ENCODE measurements at regions not wholly inside any gene's neighbourhood (a gene's known extent, or its start where the extent isn't known, plus 50 kb on each side); places are given as distances from the start of the nearest gene placed in this dataset.

- DNase-seq (ENCODE audit: extremely low spot score): peak; percentile 57
- Histone ChIP-seq H3K4me1 (peaks cover 6 to 80% (median 58%) of the 10 kb centered on the region in 4 donors), H3K36me3 (no peaks in the 10 kb centered on the region), H3K27me3 (no peaks in the 10 kb centered on the region), H3K27ac (replicated peaks in 1 of 4) (no peak overlapping the region), H3K4me3 (no peak overlapping the region), H3K9me3 (no peaks in the 10 kb centered on the region)
- 85% methylated on average over 2 of the region's 2 CpGs for WGBS
- no peak for TF ChIP-seq POLR2A (IDR thresholded peaks at IDR 0.05; ENCODE audit: low read depth)
- no peak for TF ChIP-seq CTCF (IDR thresholded peaks at IDR 0.05)
- TF ChIP-seq EP300 (IDR thresholded peaks at IDR 0.05): no peak
- TF ChIP-seq POLR2AphosphoS5 (IDR thresholded peaks at IDR 0.05): no peak
- intact Hi-C loops (cut with DNase I): loop anchor here (5.0 kb wide), 1 partner anchor 107 kb away; no protein-coding TSS in a partner anchor
Measured at GRCh38 chr5:115430374-115430773, 114.2 kb downstream of the FEM1C start.

DNA sequence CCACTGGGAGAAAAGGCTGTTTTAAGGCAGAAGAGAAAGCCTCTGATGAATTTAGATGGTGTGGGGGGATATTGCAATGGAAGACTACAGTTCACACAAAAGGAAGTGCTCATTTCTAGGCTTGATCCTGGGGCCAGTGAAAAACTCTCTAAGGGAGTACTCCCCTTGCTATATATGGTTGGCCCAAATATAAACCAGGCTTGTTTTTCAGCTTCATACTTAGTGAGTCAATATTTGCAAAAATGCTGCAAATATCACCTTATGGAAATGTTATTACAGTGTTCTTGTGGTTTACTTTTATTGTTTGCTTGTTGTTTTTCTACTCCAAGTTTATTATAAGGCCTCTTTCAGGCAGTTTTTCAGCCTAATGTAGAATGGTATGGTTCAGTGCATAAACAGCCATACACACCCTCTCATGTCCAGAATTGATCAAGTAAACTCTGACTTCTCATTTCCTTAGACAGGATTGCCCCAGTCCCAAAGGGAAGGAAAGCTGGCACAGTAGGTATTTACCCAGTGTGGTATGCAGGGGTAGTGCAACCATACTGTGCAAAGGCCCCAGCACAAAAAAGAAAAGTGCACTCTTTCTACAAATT lies 115.1 kb downstream of the FEM1C start:
- no peak overlapping the region for H3K4me3 ChIP-seq
- no peaks in the 10 kb centered on the region for H3K27me3 ChIP-seq
- intact Hi-C loops (cut with DNase I): no loop called here
- no peaks in the 10 kb centered on the region for H3K36me3 ChIP-seq
- H3K9me3 ChIP-seq: no peaks in the 10 kb centered on the region
- DNase-seq (ENCODE audit: extremely low spot score): no peak
- peaks cover 13 to 80% (median 53%) of the 10 kb centered on the region in 4 donors for H3K4me1 ChIP-seq
- TF ChIP-seq POLR2AphosphoS5 (IDR thresholded peaks at IDR 0.05) (no peak), POLR2A (IDR thresholded peaks at IDR 0.05; ENCODE audit: low read depth) (no peak), EP300 (IDR thresholded peaks at IDR 0.05) (no peak), CTCF (IDR thresholded peaks at IDR 0.05) (no peak)
- peak overlapping the region in 1 of 4 donors; percentile 10 for H3K27ac ChIP-seq (replicated peaks in 1 of 4)

- Histone ChIP-seq H3K36me3 (no peaks in the 10 kb centered on the region), H3K27ac (replicated peaks in 1 of 4) (peak overlapping the region in 1 of 4 donors; percentile 10), H3K4me1 (peaks cover 21 to 80% (median 57%) of the 10 kb centered on the region in 4 donors), H3K9me3 (no peaks in the 10 kb centered on the region), H3K4me3 (no peak overlapping the region), H3K27me3 (no peaks in the 10 kb centered on the region)
- no peak for TF ChIP-seq POLR2A (IDR thresholded peaks at IDR 0.05; ENCODE audit: low read depth)
- TF ChIP-seq EP300 (IDR thresholded peaks at IDR 0.05): no peak
- TF ChIP-seq POLR2AphosphoS5 (IDR thresholded peaks at IDR 0.05): no peak
- TF ChIP-seq CTCF (IDR thresholded peaks at IDR 0.05): no peak
- no peak for DNase-seq (ENCODE audit: extremely low spot score)
- intact Hi-C loops (cut with DNase I): no loop called here
- 88% methylated on average over 2 of the region's 2 CpGs for WGBS
Measured at GRCh38 chr5:115428676-115429075, 115.9 kb downstream of the FEM1C start.

- H3K4me1 ChIP-seq: peaks cover 24 to 80% (median 58%) of the 10 kb centered on the region in 4 donors
- intact Hi-C loops (cut with DNase I): no loop called here
Measured at GRCh38 chr5:115428248-115428647, 116.3 kb downstream of the FEM1C start.

More at GRCh38 chr5:115428248-115428647, 116.3 kb downstream of the FEM1C start:
- Histone ChIP-seq H3K27me3 (no peaks in the 10 kb centered on the region), H3K27ac (replicated peaks in 1 of 4) (no peak overlapping the region), H3K36me3 (no peaks in the 10 kb centered on the region), H3K9me3 (no peaks in the 10 kb centered on the region), H3K4me3 (no peak overlapping the region)
- TF ChIP-seq CTCF (IDR thresholded peaks at IDR 0.05) (no peak), EP300 (IDR thresholded peaks at IDR 0.05) (no peak)
- 95% methylated on average over 2 of the region's 2 CpGs for WGBS
- no peak for DNase-seq (ENCODE audit: extremely low spot score)
